GM18502 (cell line): ENCODE measurements at regions not wholly inside any gene's neighbourhood (a gene's known extent, or its start where the extent isn't known, plus 50 kb on each side); places are given as distances from the start of the nearest gene placed in this dataset.
"Not testable (repeated sequence)": the region's sequence is repeated elsewhere in the genome, so short reads cannot be mapped to it uniquely, and the experiment has no call there.

ENCODE experiments used
- ATAC-seq: cut with Tn5 transposase; IDR thresholded peaks from one replicate; pipeline ENCODE4 v1.9.1; 2021; ENCODE audit warnings: mild to moderate bottlenecking; ENCODE audit not compliant: unreplicated experiment, poor library complexity

DNA sequence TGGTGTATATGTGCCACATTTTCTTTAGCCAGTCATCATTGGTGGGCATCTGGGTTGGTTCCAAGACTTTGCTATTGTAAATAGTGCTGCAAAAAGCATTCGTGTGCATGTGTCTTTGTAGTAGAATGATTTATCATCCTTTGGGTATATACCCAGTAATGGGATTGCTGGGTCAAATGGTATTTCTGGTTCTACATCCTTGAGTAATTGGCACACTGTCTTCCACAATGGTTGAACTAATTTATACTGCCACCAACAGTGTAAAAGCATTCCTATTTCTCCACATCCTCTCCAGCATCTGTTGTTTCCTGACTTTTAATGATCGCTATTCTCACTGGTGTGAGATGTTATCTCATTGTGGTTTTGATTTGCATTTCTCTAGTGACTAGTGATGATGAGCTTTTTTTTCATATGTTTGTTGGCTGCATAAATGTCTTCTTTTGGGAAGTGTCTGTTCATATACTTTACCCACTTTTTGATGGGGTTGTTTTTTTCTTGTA is 264.6 kb upstream of the ETAA1 start:
- ATAC-seq: not testable (repeated sequence)

GRCh38 chr2:67135208-67135607 is 261.9 kb upstream of the ETAA1 start:
- no peak for ATAC-seq

DNA sequence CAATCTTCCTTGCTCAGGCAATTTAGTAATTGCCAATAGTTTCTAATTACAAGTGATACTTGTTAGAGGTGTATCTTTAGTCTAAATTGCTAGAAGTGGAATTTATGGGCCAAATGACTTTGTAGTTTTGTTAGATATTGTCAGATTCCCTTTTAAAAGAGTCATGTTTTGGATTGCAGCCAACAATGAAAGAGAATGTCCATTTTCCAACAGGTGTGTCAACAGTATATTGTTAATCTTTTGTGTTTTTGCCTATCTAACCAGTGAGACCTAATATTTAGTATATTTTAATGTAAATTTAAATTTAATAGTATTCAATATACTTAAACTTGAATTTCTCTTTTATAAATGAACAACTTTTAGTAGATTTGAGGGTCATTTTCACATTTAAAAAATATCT is 259.4 kb upstream of the ETAA1 start:
- no peak for ATAC-seq

GRCh38 chr2:67142071-67142470 is 255.1 kb upstream of the ETAA1 start:
- no peak for ATAC-seq

- no peak for ATAC-seq
These were observed 254.4 kb upstream of the ETAA1 start for GRCh38 chr2:67142741-67143140.

DNA sequence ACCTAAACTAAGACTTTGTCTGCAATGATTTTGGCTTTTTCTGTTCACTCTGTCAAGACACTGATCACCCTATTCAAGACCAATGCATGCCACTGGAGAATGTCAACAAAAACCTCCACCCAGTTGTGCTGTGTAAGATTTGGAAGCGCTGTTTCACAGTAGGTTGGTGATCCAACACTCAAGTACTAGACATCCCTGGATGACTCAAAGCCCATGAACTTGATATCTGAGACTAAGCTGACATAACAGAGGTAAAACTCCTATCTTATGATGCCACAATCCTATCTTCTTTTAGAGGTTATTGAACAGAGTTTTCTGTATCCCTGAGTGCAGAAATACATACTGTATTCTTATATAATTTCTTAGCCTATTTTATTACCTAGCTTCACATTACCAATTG is 251.3 kb upstream of the ETAA1 start:
- ATAC-seq: no peak

GRCh38 chr2:67156796-67157195 is 240.3 kb upstream of the ETAA1 start:
- no peak for ATAC-seq

DNA sequence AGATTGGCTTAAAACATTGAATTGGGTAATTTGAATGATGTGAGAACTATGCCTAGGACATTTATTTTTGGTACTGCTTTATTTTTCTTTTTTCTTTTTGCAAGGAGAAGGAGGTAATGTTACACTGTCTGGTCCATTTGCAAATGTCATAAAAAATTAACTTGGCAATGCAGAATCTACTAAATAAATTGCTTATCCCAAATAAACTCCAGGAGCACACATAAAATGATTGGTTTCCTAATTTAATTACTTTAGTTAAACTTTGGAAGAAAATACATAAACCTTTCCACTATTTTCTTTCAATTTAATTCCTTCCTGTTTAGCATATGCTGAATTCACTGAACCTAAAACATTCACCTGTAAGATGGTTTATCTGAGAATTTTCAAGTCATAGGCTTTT is 238.4 kb upstream of the ETAA1 start:
- ATAC-seq: no peak

DNA sequence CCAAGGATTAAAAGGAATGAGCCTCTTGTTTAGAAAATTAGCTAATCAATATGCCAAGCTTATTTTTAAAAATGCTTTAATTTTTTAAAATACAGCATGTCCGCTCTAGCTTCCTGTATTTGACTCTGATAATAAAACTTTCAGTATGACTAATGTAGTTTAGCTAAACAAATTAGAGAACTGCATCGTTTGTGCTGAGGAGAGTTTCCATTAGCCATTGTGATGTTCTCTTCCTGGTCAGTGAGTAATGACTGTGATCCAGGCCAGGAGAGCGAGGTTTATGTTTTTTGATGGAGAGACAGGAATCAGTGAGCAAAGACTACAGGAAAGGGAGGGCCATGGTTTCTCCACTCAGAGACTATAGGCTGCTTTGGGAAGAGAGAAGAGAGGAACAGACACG is 237.2 kb upstream of the ETAA1 start:
- ATAC-seq: peak; percentile 74

GRCh38 chr2:67164771-67165522 is 232.2 kb upstream of the ETAA1 start:
- no peak for ATAC-seq

- ATAC-seq: no peak
These were observed 231.6 kb upstream of the ETAA1 start for GRCh38 chr2:67165523-67165990.

DNA sequence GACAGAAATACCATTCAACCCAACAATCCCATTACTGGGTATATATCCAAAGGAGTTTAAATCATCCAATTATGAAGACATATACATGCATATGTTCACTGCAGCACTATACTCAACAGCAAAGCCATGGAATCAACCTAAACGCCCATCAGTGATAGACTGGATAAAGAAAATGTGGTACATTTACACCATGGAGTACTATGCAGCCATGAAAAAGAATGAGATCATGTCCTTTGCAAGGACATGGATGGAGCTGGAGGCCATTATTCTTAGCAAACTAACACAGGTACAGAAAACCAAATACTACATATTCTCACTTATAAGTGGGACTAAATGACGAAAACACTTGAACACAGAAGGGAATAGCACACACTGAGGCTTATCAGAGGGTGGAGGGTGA is 230.6 kb upstream of the ETAA1 start:
- ATAC-seq: not testable (repeated sequence)

DNA sequence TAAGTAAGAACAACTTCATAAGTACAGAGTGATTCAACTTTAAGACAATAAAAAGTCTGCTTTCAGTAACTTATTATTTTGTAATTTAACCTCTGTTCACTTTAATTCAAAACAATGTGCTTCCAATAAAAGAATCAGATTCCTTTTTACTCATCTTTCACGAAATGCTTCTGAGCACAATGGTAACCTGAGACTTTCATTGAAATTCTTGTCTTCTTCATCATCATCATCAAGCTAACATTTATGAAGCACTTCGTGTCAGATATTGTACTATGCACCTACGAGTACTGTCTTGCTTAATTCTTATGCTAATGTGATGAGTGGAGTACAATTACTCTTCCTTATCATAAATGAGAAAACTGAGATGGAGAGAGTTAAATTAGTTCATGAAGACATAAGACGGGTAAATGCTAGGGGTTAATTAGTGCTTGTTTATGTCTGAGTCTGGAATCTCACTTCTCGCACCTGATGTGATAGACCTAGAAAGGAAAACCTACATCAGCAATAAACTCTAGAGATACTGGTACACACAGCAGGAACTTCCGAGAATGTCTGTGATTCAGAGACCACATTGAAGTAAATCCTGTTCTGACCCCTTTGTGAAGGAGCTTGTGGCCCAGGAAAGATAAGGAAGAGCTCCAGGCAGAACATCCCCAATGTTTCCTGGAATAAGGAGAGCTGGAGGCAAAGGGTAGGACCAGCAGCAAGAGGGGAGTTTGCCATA is 227.6 kb upstream of the ETAA1 start:
- ATAC-seq: no peak

GRCh38 chr2:67179526-67179925 is 217.6 kb upstream of the ETAA1 start:
- no peak for ATAC-seq

GRCh38 chr2:67180841-67181240 is 216.3 kb upstream of the ETAA1 start:
- no peak for ATAC-seq

- ATAC-seq: no peak
These were observed 214.2 kb upstream of the ETAA1 start for GRCh38 chr2:67182884-67183283.

GRCh38 chr2:67186326-67186725 is 210.8 kb upstream of the ETAA1 start:
- no peak for ATAC-seq

- ATAC-seq: no peak
These were observed 210.3 kb upstream of the ETAA1 start for GRCh38 chr2:67186871-67187270.

- ATAC-seq: not testable (repeated sequence)
These were observed 201.8 kb upstream of the ETAA1 start for GRCh38 chr2:67195327-67195726.

DNA sequence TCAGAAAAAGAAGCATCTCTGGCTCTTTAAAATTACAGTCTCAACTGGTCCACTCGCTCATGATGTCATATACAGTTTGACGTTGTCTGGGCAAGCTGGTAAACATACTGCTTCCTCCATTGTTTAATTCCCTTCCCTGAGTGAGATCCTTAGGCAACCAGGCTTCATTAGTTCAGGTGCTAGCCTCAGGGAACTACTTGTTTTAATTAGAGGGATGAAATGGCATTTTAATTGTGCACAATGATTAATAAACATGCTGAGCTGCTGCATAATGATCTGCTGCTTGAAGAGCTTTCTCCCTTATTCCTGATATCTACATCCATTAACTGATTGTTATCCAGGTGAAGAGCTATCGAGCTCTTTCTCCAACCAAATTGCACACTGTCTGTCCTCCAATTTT is 195.6 kb upstream of the ETAA1 start:
- ATAC-seq: no peak

- no peak for ATAC-seq
These were observed 192.8 kb upstream of the ETAA1 start for GRCh38 chr2:67204349-67204748.
